B cell (primary cell): ENCODE measurements at regions not wholly inside any gene's neighbourhood (a gene's known extent, or its start where the extent isn't known, plus 50 kb on each side); places are given as distances from the start of the nearest gene placed in this dataset.

Experiments used
- CTCF ChIP-seq: fragments of 200-600 bp; IDR thresholded peaks from one replicate; pipeline ENCODE4 v1.8.0; 2022; ENCODE audit warnings: antibody characterized with exemption, mild to moderate bottlenecking
- EZH2 ChIP-seq: IDR thresholded peaks from 2 replicates; pipeline ENCODE4 v1.6.1; 2012; ENCODE audit warnings: borderline replicate concordance, low read depth, mild to moderate bottlenecking, moderate library complexity, low read length; ENCODE audit not compliant: insufficient read depth, poor library complexity, severe bottlenecking

GRCh38 chr5:63374085-63374484 is 588.2 kb downstream of the HTR1A start:
- no peak for TF ChIP-seq CTCF
- no peak for TF ChIP-seq EZH2
